Fibroblast of lung (primary cell): ENCODE measurements at regions not wholly inside any gene's neighbourhood (a gene's known extent, or its start where the extent isn't known, plus 50 kb on each side); places are given as distances from the start of the nearest gene placed in this dataset.
"Not testable (repeated sequence)": the region's sequence is repeated elsewhere in the genome, so short reads cannot be mapped to it uniquely, and the experiment has no call there.

Experiments used
- DNase-seq, 2 donors: peaks; one replicate each; pipeline versions ENCODE4 v3.0.0 to v3.0.0-alpha.2; 2010; ENCODE audit warnings: low read depth in 2 of 2
- H2AFZ ChIP-seq: 2 replicates; pipeline ENCODE4 v1.5.1; 2012; ENCODE audit warnings: low read length, control low read depth, inconsistent platforms
- H3K27ac ChIP-seq: 2 replicates; pipeline ENCODE4 v1.5.1; 2011; ENCODE audit warnings: low read length, control low read depth; ENCODE audit not compliant: insufficient read depth
- H3K27me3 ChIP-seq: 2 replicates; pipeline ENCODE4 v1.5.1; 2011; ENCODE audit warnings: mild to moderate bottlenecking, low read length; ENCODE audit not compliant: control insufficient read depth, insufficient read depth
- H3K36me3 ChIP-seq: 2 replicates; pipeline ENCODE4 v1.5.1; 2011; ENCODE audit warnings: low read length; ENCODE audit not compliant: control insufficient read depth, insufficient read depth
- H3K4me1 ChIP-seq: 2 replicates; pipeline ENCODE4 v1.5.1; 2011; ENCODE audit warnings: low read length; ENCODE audit not compliant: control insufficient read depth, insufficient read depth; ENCODE audit errors: extremely low read depth
- H3K4me2 ChIP-seq: 2 replicates; pipeline ENCODE4 v1.5.1; 2011; ENCODE audit warnings: low read length, control low read depth; ENCODE audit not compliant: insufficient read depth; ENCODE audit errors: extremely low read depth
- H3K4me3 ChIP-seq, 4 experiments: fragments of 200-600 bp in 1 of 4; sonication (generic) in 1 of 4; replicated peaks in 1 of 4; 2 replicates each; pipeline ENCODE4 v1.5.1; 2011 to 2016; ENCODE audit warnings: low read length in 4 of 4, low read depth in 3 of 4, mild to moderate bottlenecking in 3 of 4, control low read depth in 2 of 4, inconsistent platforms in 1 of 4, mixed read lengths in 1 of 4; ENCODE audit not compliant: insufficient read depth in 1 of 4; ENCODE audit errors: control extremely low read depth in 1 of 4
- H3K79me2 ChIP-seq: 2 replicates; pipeline ENCODE4 v1.5.1; 2012; ENCODE audit warnings: mild to moderate bottlenecking, low read length, inconsistent platforms; ENCODE audit not compliant: control insufficient read depth, insufficient read depth
- H3K9ac ChIP-seq: 2 replicates; pipeline ENCODE4 v1.5.1; 2011; ENCODE audit warnings: mild to moderate bottlenecking, low read length, control low read depth; ENCODE audit not compliant: insufficient read depth
- H3K9me3 ChIP-seq: 2 replicates; pipeline ENCODE4 v1.5.1; 2012; ENCODE audit warnings: low read depth, low read length; ENCODE audit not compliant: control insufficient read depth, insufficient read depth
- H4K20me1 ChIP-seq: 2 replicates; pipeline ENCODE4 v1.5.1; 2011; ENCODE audit warnings: low read length; ENCODE audit not compliant: control insufficient read depth, insufficient read depth; ENCODE audit errors: extremely low read depth
- EZH2 ChIP-seq: IDR thresholded peaks from 2 replicates; pipeline ENCODE4 v1.5.1; 2012; ENCODE audit warnings: low read length, control low read depth, mild to moderate bottlenecking; ENCODE audit errors: missing control alignments
- TF ChIP-seq, protein P1 (sequence below), 2 donors: IDR thresholded peaks in 1 of 2; conservative IDR thresholded peaks in 1 of 2; 1 replicate in 1 of 2; 2 replicates in 1 of 2; pipeline ENCODE4 v1.5.1; 2011 to 2012; ENCODE audit warnings: low read length in 2 of 2, control low read depth in 1 of 2, inconsistent platforms in 1 of 2, low read depth in 1 of 2, mild to moderate bottlenecking in 1 of 2

DNA sequence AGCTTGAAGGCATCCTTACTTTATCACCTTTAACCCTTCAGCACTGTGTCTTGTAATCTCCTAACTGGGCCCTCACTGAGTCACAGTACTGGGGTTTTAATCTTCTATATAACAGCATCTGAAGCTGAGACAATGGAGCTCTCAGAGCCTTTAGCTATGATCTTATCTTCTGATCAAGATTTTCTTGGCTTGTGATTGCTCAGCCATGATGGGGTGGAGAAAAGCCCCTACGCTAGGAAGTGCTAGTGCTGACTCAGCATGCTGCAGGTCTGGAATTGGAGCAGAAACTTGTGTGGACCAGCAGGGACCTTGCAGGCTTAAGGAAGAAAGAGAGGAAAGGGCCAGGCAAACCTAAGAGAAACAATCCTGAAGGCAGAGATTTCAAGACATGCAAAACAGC is 71.7 kb upstream of the EED start:
- Histone ChIP-seq H3K27ac (no peak overlapping the region), H3K27me3 (no peaks in the 10 kb centered on the region), H2AFZ (no peak overlapping the region), H3K4me3 (no peak overlapping the region), H3K4me2 (no peak overlapping the region), H4K20me1 (no peaks in the 10 kb centered on the region), H3K9ac (no peak overlapping the region), H3K36me3 (no peaks in the 10 kb centered on the region), H3K4me1 (peaks cover 13% of the 10 kb centered on the region), H3K79me2 (no peaks in the 10 kb centered on the region), H3K9me3 (no peaks in the 10 kb centered on the region)
- TF ChIP-seq, protein P1, sequence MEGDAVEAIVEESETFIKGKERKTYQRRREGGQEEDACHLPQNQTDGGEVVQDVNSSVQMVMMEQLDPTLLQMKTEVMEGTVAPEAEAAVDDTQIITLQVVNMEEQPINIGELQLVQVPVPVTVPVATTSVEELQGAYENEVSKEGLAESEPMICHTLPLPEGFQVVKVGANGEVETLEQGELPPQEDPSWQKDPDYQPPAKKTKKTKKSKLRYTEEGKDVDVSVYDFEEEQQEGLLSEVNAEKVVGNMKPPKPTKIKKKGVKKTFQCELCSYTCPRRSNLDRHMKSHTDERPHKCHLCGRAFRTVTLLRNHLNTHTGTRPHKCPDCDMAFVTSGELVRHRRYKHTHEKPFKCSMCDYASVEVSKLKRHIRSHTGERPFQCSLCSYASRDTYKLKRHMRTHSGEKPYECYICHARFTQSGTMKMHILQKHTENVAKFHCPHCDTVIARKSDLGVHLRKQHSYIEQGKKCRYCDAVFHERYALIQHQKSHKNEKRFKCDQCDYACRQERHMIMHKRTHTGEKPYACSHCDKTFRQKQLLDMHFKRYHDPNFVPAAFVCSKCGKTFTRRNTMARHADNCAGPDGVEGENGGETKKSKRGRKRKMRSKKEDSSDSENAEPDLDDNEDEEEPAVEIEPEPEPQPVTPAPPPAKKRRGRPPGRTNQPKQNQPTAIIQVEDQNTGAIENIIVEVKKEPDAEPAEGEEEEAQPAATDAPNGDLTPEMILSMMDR (conservative IDR thresholded peaks at IDR 0.05 in 1 of 2, IDR thresholded peaks at IDR 0.05 in 1 of 2; ENCODE audit: low read depth in 1 of 2, low read length in 2 of 2), result no peak
- no peak for TF ChIP-seq EZH2
- DNase-seq, result peak in 1 of 2 donors; percentile 90

- no peaks in the 10 kb centered on the region for H3K27me3 ChIP-seq
- H3K4me1 ChIP-seq, result peaks cover 13% of the 10 kb centered on the region
- no peaks in the 10 kb centered on the region for H3K9me3 ChIP-seq
- no peak for DNase-seq
- H3K36me3 ChIP-seq, result no peaks in the 10 kb centered on the region
- no peak overlapping the region for H3K4me2 ChIP-seq
- TF ChIP-seq, protein P1 (conservative IDR thresholded peaks at IDR 0.05 in 1 of 2, IDR thresholded peaks at IDR 0.05 in 1 of 2; ENCODE audit: low read depth in 1 of 2, low read length in 2 of 2), result no peak
- TF ChIP-seq EZH2, result no peak
- H3K4me3 ChIP-seq, result no peak overlapping the region
- H4K20me1 ChIP-seq, result no peaks in the 10 kb centered on the region
- H2AFZ ChIP-seq, result no peak overlapping the region
- no peak overlapping the region for H3K9ac ChIP-seq
- H3K27ac ChIP-seq, result no peak overlapping the region
- no peaks in the 10 kb centered on the region for H3K79me2 ChIP-seq
These were observed 72.9 kb upstream of the EED start for GRCh38 chr11:86171627-86172026.

DNA sequence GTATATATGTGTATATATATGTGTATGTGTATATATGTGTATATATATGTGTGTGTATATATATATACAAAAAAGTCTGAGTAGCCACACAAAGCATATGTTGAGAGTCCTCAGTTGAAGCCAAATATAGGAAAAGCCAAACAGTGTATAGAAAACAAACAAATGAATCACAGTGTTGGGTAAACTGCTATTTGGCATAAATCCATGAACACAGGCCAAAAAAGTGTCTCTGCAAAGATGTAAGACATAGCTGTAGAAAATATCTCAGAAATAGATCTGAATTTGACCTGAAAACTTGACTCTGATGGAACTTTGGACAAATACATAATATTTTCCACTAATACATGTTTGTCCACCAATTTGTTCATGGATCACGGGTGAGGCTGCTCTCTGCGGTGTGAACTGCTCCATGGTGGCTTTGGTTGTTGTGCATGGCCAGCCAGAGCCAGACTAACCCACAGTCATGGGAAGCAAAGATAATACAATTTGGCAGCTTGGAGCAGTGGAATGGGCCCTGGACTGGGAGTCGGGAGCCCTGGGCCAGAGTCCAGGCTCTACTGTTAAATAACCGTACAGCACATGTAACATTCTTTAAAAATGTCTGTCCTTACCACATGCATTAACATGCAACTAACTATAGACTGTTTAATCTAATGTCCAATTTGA is 76.9 kb upstream of the EED start:
- no peaks in the 10 kb centered on the region for H3K79me2 ChIP-seq
- H3K4me1 ChIP-seq, result peaks cover 3% of the 10 kb centered on the region
- H3K4me3 ChIP-seq, result no peak overlapping the region
- DNase-seq, result peak in 1 of 2 donors; percentile 47
- no peak overlapping the region for H2AFZ ChIP-seq
- no peaks in the 10 kb centered on the region for H3K27me3 ChIP-seq
- H3K9me3 ChIP-seq, result no peaks in the 10 kb centered on the region
- no peak overlapping the region for H3K4me2 ChIP-seq
- TF ChIP-seq, protein P1 (conservative IDR thresholded peaks at IDR 0.05 in 1 of 2, IDR thresholded peaks at IDR 0.05 in 1 of 2; ENCODE audit: low read depth in 1 of 2, low read length in 2 of 2), result no peak
- H4K20me1 ChIP-seq, result no peaks in the 10 kb centered on the region
- H3K9ac ChIP-seq, result no peak overlapping the region
- no peaks in the 10 kb centered on the region for H3K36me3 ChIP-seq
- no peak overlapping the region for H3K27ac ChIP-seq

- H3K9me3 ChIP-seq, H3K36me3 ChIP-seq, H3K27me3 ChIP-seq, H2AFZ ChIP-seq, H3K27ac ChIP-seq, H3K4me2 ChIP-seq, H4K20me1 ChIP-seq, H3K79me2 ChIP-seq, H3K4me3 ChIP-seq, H3K9ac ChIP-seq, DNase-seq: not testable (repeated sequence)
- H3K4me1 ChIP-seq, result peaks cover 10% of the 10 kb centered on the region
These were observed 78.3 kb upstream of the EED start for GRCh38 chr11:86166287-86166686.
